ENCODE measurements at regions not wholly inside any gene's neighbourhood (a gene's known extent, or its start where the extent isn't known, plus 50 kb on each side); places are given as distances from the start of the nearest gene placed in this dataset.

GRCh38 chr5:5932824-5933223 is 445.5 kb downstream of the MED10 start:
- FAIRE-seq = no peak

GRCh38 chr5:5930561-5930960 is 447.8 kb downstream of the MED10 start:
- peaks cover 43% of the 10 kb centered on the region for H3K27me3 Mint-ChIP-seq (ENCODE audit: low read depth, unreplicated experiment)
- peaks cover 5% of the 10 kb centered on the region for H3K9me3 Mint-ChIP-seq (ENCODE audit: unreplicated experiment)
- peaks cover 15% of the 10 kb centered on the region for H3K9me3 ChIP-seq (ENCODE audit: insufficient read depth, low read depth, low read length)
- no peak overlapping the region for H3K4me3 ChIP-seq (ENCODE audit: insufficient read depth, low read depth, low read length)
- DNase-seq (ENCODE audit: low read depth) (no peak), FAIRE-seq (no peak)
- no peaks in the 10 kb centered on the region for H4K20me1 ChIP-seq (ENCODE audit: insufficient read depth, low read length)
- no peaks in the 10 kb centered on the region for H3K79me2 ChIP-seq (ENCODE audit: insufficient read depth, low read length)
- H3K27me3 ChIP-seq (ENCODE audit: insufficient read depth, low read length) = no peaks in the 10 kb centered on the region
- no peaks in the 10 kb centered on the region for H3K4me1 Mint-ChIP-seq (ENCODE audit: low read depth, unreplicated experiment)
- H3K27ac Mint-ChIP-seq (ENCODE audit: unreplicated experiment) = no peak overlapping the region
- H3K27ac ChIP-seq (ENCODE audit: low read depth, low read length) = no peak overlapping the region
- H3K36me3 Mint-ChIP-seq (ENCODE audit: low read depth, unreplicated experiment) = no peaks in the 10 kb centered on the region
- no peak overlapping the region for H3K4me3 Mint-ChIP-seq (ENCODE audit: unreplicated experiment)
- no peak overlapping the region for H2AFZ ChIP-seq (ENCODE audit: low read depth, low read length)
- no peaks in the 10 kb centered on the region for H3K4me1 ChIP-seq (ENCODE audit: insufficient read depth, low read length)
- no peak overlapping the region for H3K4me2 ChIP-seq (ENCODE audit: low read length)
- no peaks in the 10 kb centered on the region for H3K36me3 ChIP-seq (ENCODE audit: insufficient read depth, low read length)
- no peak for TF ChIP-seq EZH2 (IDR thresholded peaks at IDR 0.05; ENCODE audit: insufficient read depth, low read length)
- TF ChIP-seq CTCF (IDR thresholded peaks at IDR 0.05; ENCODE audit: insufficient read depth, low read depth, low read length) = no peak
- H3K9ac ChIP-seq (ENCODE audit: low read length) = no peak overlapping the region

More at GRCh38 chr5:5932824-5933223, 445.5 kb downstream of the MED10 start:
- no peaks in the 10 kb centered on the region for H3K36me3 ChIP-seq (ENCODE audit: insufficient read depth, low read length)
- no peak overlapping the region for H3K27ac ChIP-seq (ENCODE audit: low read depth, low read length)
- Mint-ChIP-seq H3K9me3 (ENCODE audit: unreplicated experiment) (peaks cover 2% of the 10 kb centered on the region), H3K4me3 (ENCODE audit: unreplicated experiment) (no peak overlapping the region), H3K27ac (ENCODE audit: unreplicated experiment) (no peak overlapping the region), H3K36me3 (ENCODE audit: low read depth, unreplicated experiment) (no peaks in the 10 kb centered on the region), H3K27me3 (ENCODE audit: low read depth, unreplicated experiment) (peaks cover 29% of the 10 kb centered on the region), H3K4me1 (ENCODE audit: low read depth, unreplicated experiment) (no peaks in the 10 kb centered on the region)
- no peaks in the 10 kb centered on the region for H4K20me1 ChIP-seq (ENCODE audit: insufficient read depth, low read length)
- H3K27me3 ChIP-seq (ENCODE audit: insufficient read depth, low read length) = no peaks in the 10 kb centered on the region
- H3K4me1 ChIP-seq (ENCODE audit: insufficient read depth, low read length) = no peaks in the 10 kb centered on the region
- H3K4me2 ChIP-seq (ENCODE audit: low read length) = no peak overlapping the region
- H3K9me3 ChIP-seq (ENCODE audit: insufficient read depth, low read depth, low read length) = peaks cover 8% of the 10 kb centered on the region
- no peaks in the 10 kb centered on the region for H3K79me2 ChIP-seq (ENCODE audit: insufficient read depth, low read length)
- no peak for TF ChIP-seq EZH2 (IDR thresholded peaks at IDR 0.05; ENCODE audit: insufficient read depth, low read length)
- no peak overlapping the region for H2AFZ ChIP-seq (ENCODE audit: low read depth, low read length)
- no peak overlapping the region for H3K4me3 ChIP-seq (ENCODE audit: insufficient read depth, low read depth, low read length)
- no peak for DNase-seq (ENCODE audit: low read depth)
- H3K9ac ChIP-seq (ENCODE audit: low read length) = no peak overlapping the region

GRCh38 chr5:5929291-5930020 is 448.9 kb downstream of the MED10 start:
- Histone ChIP-seq H3K4me3 (ENCODE audit: insufficient read depth, low read depth, low read length) (no peak overlapping the region), H3K4me1 (ENCODE audit: insufficient read depth, low read length) (no peaks in the 10 kb centered on the region), H3K27ac (ENCODE audit: low read depth, low read length) (no peak overlapping the region), H2AFZ (ENCODE audit: low read depth, low read length) (no peak overlapping the region), H3K36me3 (ENCODE audit: insufficient read depth, low read length) (no peaks in the 10 kb centered on the region), H3K27me3 (ENCODE audit: insufficient read depth, low read length) (no peaks in the 10 kb centered on the region), H3K79me2 (ENCODE audit: insufficient read depth, low read length) (no peaks in the 10 kb centered on the region), H4K20me1 (ENCODE audit: insufficient read depth, low read length) (no peaks in the 10 kb centered on the region), H3K4me2 (ENCODE audit: low read length) (no peak overlapping the region), H3K9me3 (ENCODE audit: insufficient read depth, low read depth, low read length) (peaks cover 19% of the 10 kb centered on the region), H3K9ac (ENCODE audit: low read length) (no peak overlapping the region)
- Mint-ChIP-seq H3K4me3 (ENCODE audit: unreplicated experiment) (no peak overlapping the region), H3K36me3 (ENCODE audit: low read depth, unreplicated experiment) (no peaks in the 10 kb centered on the region), H3K27me3 (ENCODE audit: low read depth, unreplicated experiment) (peaks cover 45% of the 10 kb centered on the region), H3K27ac (ENCODE audit: unreplicated experiment) (no peak overlapping the region), H3K9me3 (ENCODE audit: unreplicated experiment) (peaks cover 5% of the 10 kb centered on the region), H3K4me1 (ENCODE audit: low read depth, unreplicated experiment) (no peaks in the 10 kb centered on the region)
- DNase-seq (ENCODE audit: low read depth) (no peak), FAIRE-seq (no peak)
- TF ChIP-seq CTCF (IDR thresholded peaks at IDR 0.05; ENCODE audit: insufficient read depth, low read depth, low read length) (no peak), EZH2 (IDR thresholded peaks at IDR 0.05; ENCODE audit: insufficient read depth, low read length) (no peak)
